SH-SY5Y (cell line): ENCODE measurements at regions not wholly inside any gene's neighbourhood (a gene's known extent, or its start where the extent isn't known, plus 50 kb on each side); places are given as distances from the start of the nearest gene placed in this dataset.

ENCODE experiments used
- GATA2 ChIP-seq: IDR thresholded peaks from 2 replicates; pipeline ENCODE4 v1.6.1; 2011; ENCODE audit warnings: mild to moderate bottlenecking, low read depth, low read length
- GATA3 ChIP-seq: IDR thresholded peaks from 2 replicates; pipeline ENCODE4 v1.6.1; 2011; ENCODE audit warnings: low read depth, mild to moderate bottlenecking, low read length, moderate library complexity

GRCh38 chr6:164105705-164106104 lies 691.2 kb downstream of the QKI start:
- TF ChIP-seq GATA2 (no peak), GATA3 (no peak)
